RWPE2 (cell line): ENCODE measurements at regions not wholly inside any gene's neighbourhood (a gene's known extent, or its start where the extent isn't known, plus 50 kb on each side); places are given as distances from the start of the nearest gene placed in this dataset.

Experiments
- ATAC-seq: fragments of 200-7000 bp; cut with Tn5 transposase; 3 replicates; pipeline ENCODE4 v1.9.1; 2021; ENCODE audit warnings: low read depth
- DNase-seq: peaks from one replicate; pipeline ENCODE4 v3.0.0-alpha.2; 2020; ENCODE audit warnings: low spot score
- H3K27ac ChIP-seq: fragments of 450-650 bp; 2 replicates; pipeline ENCODE4 v1.5.1; 2017; ENCODE audit warnings: mild to moderate bottlenecking; ENCODE audit not compliant: poor library complexity, severe bottlenecking
- H3K27me3 ChIP-seq: fragments of 250-450 bp; sonication (Bioruptor Pico); 2 replicates; pipeline ENCODE4 v1.5.1; 2021; ENCODE audit warnings: mild to moderate bottlenecking, moderate library complexity; ENCODE audit not compliant: insufficient read depth, poor library complexity, severe bottlenecking
- H3K36me3 ChIP-seq: fragments of 250-450 bp; sonication (Bioruptor Pico); 2 replicates; pipeline ENCODE4 v1.5.1; 2020; ENCODE audit warnings: low read depth, mild to moderate bottlenecking, moderate library complexity
- H3K4me1 ChIP-seq: fragments of 250-450 bp; sonication (Bioruptor Pico); 2 replicates; pipeline ENCODE4 v1.5.1; 2021; ENCODE audit warnings: mild to moderate bottlenecking, moderate library complexity; ENCODE audit not compliant: insufficient read depth, poor library complexity, severe bottlenecking
- H3K4me3 ChIP-seq: fragments of 250-450 bp; sonication (Bioruptor Pico); 2 replicates; pipeline ENCODE4 v1.5.1; 2021; ENCODE audit warnings: mild to moderate bottlenecking, moderate library complexity; ENCODE audit not compliant: severe bottlenecking
- H3K9me3 ChIP-seq: fragments of 250-450 bp; sonication (Bioruptor Pico); 2 replicates; pipeline ENCODE4 v1.5.1; 2021; ENCODE audit warnings: mild to moderate bottlenecking, moderate library complexity; ENCODE audit not compliant: severe bottlenecking
- CTCF ChIP-seq: fragments of 450-650 bp; IDR thresholded peaks from one replicate; pipeline ENCODE4 v1.5.1; 2017; ENCODE audit warnings: mild to moderate bottlenecking, moderate library complexity; ENCODE audit not compliant: poor library complexity, severe bottlenecking

GRCh38 chr4:129488427-129488826 is 392.5 kb downstream of the C4orf33 start:
- no peak for TF ChIP-seq CTCF
- H3K27ac ChIP-seq: no peak overlapping the region
- no peaks in the 10 kb centered on the region for H3K9me3 ChIP-seq
- H3K4me3 ChIP-seq: no peak overlapping the region
- H3K27me3 ChIP-seq: no peaks in the 10 kb centered on the region
- no peaks in the 10 kb centered on the region for H3K36me3 ChIP-seq
- ATAC-seq (no peak), DNase-seq (no peak)
- no peaks in the 10 kb centered on the region for H3K4me1 ChIP-seq

DNA sequence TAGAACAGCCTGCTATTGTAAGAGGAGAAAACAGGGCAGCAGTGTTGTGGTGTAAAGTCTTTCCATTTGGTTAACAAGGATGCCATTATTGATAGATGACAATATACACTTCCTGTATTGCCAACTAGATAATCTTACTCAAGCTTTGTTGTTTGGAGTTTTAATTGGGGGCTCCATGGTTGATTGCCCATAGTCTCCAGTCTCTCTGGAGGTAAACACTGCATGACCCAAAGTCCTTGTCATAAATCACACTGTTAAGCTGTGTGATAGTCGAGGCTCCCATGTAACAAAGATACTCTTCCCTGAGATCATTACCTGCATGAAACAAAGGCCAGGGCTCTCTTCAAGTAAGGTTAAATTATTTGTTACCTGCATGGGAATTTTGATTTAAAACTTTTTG is 394.6 kb downstream of the C4orf33 start:
- no peaks in the 10 kb centered on the region for H3K9me3 ChIP-seq
- ATAC-seq (no peak), DNase-seq (no peak)
- no peak for TF ChIP-seq CTCF
- H3K36me3 ChIP-seq: no peaks in the 10 kb centered on the region
- no peaks in the 10 kb centered on the region for H3K27me3 ChIP-seq
- H3K27ac ChIP-seq: no peak overlapping the region
- H3K4me1 ChIP-seq: no peaks in the 10 kb centered on the region
- H3K4me3 ChIP-seq: no peak overlapping the region

- Histone ChIP-seq H3K36me3 (no peaks in the 10 kb centered on the region), H3K27ac (no peak overlapping the region), H3K27me3 (no peaks in the 10 kb centered on the region), H3K4me1 (no peaks in the 10 kb centered on the region), H3K9me3 (no peaks in the 10 kb centered on the region), H3K4me3 (no peak overlapping the region)
- TF ChIP-seq CTCF: no peak
- DNase-seq (no peak), ATAC-seq (no peak)
Measured at GRCh38 chr4:129498626-129499025, 402.7 kb downstream of the C4orf33 start.

DNA sequence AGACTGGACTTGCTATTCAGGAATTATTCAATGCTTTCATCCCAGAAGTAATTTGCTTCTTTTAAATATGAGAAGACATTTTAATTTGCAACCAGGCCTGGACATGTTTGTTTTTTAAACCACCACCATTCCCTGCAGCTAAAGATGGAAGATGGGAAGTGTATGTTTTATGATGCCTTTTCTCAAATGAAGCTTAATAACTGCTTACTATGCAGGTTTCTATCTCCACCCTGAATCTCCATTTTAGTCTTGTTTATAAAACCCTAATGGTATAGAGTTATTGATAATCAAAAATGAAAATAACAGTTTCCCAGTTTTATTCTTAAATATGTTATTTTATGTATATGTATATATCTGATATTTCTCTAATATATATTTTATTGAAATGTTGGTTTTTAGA is 418.9 kb downstream of the C4orf33 start:
- Histone ChIP-seq H3K27me3 (no peaks in the 10 kb centered on the region), H3K4me1 (no peaks in the 10 kb centered on the region), H3K9me3 (no peaks in the 10 kb centered on the region), H3K36me3 (no peaks in the 10 kb centered on the region), H3K4me3 (no peak overlapping the region), H3K27ac (no peak overlapping the region)
- ATAC-seq: no peak
- no peak for DNase-seq
- TF ChIP-seq CTCF: no peak

- no peaks in the 10 kb centered on the region for H3K36me3 ChIP-seq
- DNase-seq (no peak), ATAC-seq (no peak)
- H3K9me3 ChIP-seq: no peaks in the 10 kb centered on the region
- TF ChIP-seq CTCF: no peak
- H3K4me3 ChIP-seq: no peak overlapping the region
- no peaks in the 10 kb centered on the region for H3K27me3 ChIP-seq
- no peaks in the 10 kb centered on the region for H3K4me1 ChIP-seq
- H3K27ac ChIP-seq: no peak overlapping the region
Measured at GRCh38 chr4:129515356-129515755, 419.4 kb downstream of the C4orf33 start.
